ENCODE measurements at regions not wholly inside any gene's neighbourhood (a gene's known extent, or its start where the extent isn't known, plus 50 kb on each side); places are given as distances from the start of the nearest gene placed in this dataset.

DNA sequence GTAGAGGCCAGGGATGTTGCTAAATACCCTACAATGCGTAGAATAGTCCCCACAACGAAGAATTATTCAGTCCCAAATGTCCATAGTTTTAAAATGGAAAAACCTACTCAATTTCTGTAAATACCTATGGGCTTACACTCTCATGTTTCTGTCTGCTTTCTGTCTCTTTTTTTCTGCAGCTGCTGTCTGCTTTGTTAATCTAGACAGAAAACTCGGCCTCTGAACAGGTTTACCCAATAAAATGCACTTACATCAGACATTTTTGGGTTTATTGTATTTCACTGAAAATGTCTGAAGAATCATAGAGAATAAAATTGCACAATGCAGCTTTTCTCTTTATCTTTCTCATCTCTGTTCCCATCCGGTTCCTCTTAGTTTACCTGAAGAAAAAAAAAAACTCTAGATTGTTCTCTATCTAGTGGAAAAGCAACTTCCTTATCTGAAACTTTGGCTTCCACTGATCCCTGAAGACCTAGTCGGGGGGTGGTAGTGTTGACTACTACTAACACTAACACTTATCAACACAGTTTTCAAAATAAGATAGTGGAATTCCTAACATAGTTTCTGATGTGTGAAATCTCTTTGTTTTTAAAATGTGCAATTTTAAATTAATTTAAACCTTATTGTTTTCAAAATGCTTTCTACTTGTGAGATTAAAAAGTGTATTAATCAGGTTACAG is 76.9 kb upstream of the CCDC190 start:
- TF ChIP-seq, protein P1, sequence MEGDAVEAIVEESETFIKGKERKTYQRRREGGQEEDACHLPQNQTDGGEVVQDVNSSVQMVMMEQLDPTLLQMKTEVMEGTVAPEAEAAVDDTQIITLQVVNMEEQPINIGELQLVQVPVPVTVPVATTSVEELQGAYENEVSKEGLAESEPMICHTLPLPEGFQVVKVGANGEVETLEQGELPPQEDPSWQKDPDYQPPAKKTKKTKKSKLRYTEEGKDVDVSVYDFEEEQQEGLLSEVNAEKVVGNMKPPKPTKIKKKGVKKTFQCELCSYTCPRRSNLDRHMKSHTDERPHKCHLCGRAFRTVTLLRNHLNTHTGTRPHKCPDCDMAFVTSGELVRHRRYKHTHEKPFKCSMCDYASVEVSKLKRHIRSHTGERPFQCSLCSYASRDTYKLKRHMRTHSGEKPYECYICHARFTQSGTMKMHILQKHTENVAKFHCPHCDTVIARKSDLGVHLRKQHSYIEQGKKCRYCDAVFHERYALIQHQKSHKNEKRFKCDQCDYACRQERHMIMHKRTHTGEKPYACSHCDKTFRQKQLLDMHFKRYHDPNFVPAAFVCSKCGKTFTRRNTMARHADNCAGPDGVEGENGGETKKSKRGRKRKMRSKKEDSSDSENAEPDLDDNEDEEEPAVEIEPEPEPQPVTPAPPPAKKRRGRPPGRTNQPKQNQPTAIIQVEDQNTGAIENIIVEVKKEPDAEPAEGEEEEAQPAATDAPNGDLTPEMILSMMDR (conservative IDR thresholded peaks at IDR 0.05; ENCODE audit: low read depth, low read length) = no peak
- H3K4me3 ChIP-seq (ENCODE audit: low read depth, low read length) = no peak overlapping the region
- DNase-seq (ENCODE audit: low read depth) = no peak

DNA sequence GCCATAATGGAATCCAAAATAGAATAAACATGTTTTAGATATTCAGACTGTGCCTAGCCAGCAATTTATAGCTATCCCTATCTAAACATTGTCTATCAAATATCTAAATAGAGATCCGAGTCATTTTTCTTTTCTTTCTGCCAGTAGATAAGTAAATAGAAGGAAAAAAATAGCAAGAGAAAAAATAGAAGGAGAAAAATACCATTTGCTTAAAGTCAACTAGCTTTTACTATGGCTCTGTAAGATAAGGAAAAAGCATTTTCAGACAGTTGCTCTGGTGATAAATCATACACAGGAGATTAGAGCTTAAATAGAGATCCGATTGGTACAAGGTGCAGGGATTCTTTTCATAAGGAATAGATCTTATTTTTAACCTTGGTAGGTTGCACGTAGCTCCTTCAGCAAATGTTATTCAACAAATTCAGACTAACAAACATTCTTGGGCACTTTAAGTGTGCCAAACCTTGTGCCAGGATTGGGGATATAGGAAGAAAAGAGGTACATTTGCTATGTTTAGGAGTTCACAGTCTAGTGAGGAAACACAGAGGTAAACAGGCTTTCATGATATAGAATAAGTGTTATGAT is 70.1 kb upstream of the CCDC190 start:
- H3K4me3 ChIP-seq (ENCODE audit: low read depth, low read length) = no peak overlapping the region
- TF ChIP-seq, protein P1 (conservative IDR thresholded peaks at IDR 0.05; ENCODE audit: low read depth, low read length) = no peak
- DNase-seq (ENCODE audit: low read depth) = no peak

DNA sequence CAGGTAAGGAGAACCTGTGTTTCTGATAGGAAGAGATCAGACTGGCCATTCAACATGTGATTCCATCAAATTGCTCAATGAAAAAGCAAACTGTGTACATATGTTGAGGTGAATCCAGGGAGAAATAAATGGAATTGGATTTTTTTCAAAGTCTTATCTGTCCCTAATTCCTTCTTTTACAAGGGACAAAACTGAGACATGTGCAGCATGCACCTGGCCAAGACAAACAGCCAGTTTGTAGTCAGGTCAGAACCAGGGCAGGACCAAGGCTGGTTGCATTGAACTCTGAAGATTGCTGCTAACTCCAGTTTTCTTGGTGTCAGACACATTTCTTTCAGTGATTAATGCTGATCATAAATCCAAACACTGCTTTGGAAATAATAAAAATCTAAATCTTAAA is 69.6 kb upstream of the CCDC190 start:
- H3K4me3 ChIP-seq (ENCODE audit: low read depth, low read length) = no peak overlapping the region
- TF ChIP-seq, protein P1 (conservative IDR thresholded peaks at IDR 0.05; ENCODE audit: low read depth, low read length) = no peak
- no peak for DNase-seq (ENCODE audit: low read depth)

DNA sequence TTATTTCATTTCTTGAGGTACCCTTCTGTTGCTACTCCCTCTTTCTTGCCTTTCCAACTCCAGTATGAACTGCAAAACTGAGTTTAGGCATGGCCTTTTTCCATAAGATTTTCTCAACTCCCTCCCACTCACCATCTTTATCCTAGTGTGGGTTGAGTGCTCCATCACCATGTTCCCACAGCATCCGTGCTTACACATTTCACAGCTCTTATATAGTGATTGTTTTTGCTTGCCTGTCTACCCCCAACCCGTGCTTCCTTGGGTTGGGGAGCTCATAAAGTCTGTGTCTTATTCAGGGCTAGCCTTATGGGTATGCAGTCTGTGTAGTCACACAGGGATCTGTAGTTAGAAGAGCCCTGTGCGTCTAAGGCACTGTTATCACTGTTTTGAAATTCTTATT is 68.2 kb upstream of the CCDC190 start:
- TF ChIP-seq, protein P1 (conservative IDR thresholded peaks at IDR 0.05; ENCODE audit: low read depth, low read length) = no peak
- no peak for DNase-seq (ENCODE audit: low read depth)
- no peak overlapping the region for H3K4me3 ChIP-seq (ENCODE audit: low read depth, low read length)

DNA sequence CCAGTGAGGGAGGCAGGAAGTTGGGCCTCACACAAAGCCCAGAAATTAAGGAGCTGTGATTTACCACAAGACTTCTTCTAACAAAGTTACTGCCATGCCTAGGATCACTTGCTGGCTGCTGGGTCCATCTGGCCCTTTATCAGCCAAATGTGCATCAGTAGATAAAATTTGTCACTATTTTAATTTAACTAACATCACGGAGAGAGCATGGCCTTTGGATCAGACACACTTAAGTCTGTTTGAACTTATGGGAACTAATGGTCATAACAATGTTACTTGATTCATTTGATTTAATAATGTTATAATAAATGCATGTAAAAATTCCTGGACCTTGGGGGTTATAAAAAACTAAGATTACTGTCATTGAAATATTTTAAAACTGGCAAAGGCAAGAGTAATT is 67.2 kb upstream of the CCDC190 start:
- no peak overlapping the region for H3K4me3 ChIP-seq (ENCODE audit: low read depth, low read length)
- DNase-seq (ENCODE audit: low read depth) = no peak
- TF ChIP-seq, protein P1 (conservative IDR thresholded peaks at IDR 0.05; ENCODE audit: low read depth, low read length) = no peak

DNA sequence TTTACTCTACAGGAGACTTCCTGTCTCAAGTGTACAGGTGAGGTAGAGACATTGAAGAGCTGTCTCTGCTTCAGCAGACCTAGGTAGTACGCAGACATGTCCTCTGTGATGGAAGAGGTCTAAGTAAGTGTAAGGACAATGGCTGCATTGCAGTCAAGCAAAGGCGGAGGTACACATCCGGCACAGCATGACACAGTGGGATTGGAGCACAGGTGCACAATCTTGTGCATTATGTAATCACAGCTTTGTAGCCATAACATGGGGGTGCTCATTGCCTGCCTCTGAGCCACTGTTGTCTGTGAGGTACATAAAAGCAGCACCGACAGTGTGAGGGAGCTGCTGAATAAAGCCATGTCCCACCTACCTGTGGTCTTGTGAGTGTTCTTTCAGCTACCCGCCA is 66.4 kb upstream of the CCDC190 start:
- TF ChIP-seq, protein P1 (conservative IDR thresholded peaks at IDR 0.05; ENCODE audit: low read depth, low read length) = no peak

DNA sequence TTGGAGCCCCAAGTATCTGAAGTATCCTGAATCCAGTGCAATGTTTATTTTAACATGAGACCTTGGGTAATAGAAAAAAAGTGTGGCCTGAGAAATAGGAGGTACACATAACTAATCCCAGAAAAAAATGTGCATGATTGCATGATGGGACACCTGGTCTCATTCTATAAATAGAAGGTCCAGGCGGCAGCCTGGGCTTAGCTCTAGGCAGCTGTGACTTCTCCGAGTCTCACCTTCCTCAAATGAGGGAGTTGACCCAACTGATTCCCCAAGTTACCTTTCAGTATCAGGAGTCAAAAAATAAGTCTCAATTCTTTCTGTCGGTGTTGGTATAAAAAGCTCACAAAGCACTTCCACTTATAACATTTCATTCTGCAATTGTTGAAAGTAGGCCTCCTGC is 65.9 kb upstream of the CCDC190 start:
- TF ChIP-seq, protein P1 (conservative IDR thresholded peaks at IDR 0.05; ENCODE audit: low read depth, low read length) = no peak
- DNase-seq (ENCODE audit: low read depth) = no peak
- H3K4me3 ChIP-seq (ENCODE audit: low read depth, low read length) = no peak overlapping the region

More for the DNA sequence above, 66.4 kb upstream of the CCDC190 start:
- H3K4me3 ChIP-seq (ENCODE audit: low read depth, low read length) = no peak overlapping the region
- no peak for DNase-seq (ENCODE audit: low read depth)

All from epithelial cell of proximal tubule (primary cell).